ENCODE measurements at regions not wholly inside any gene's neighbourhood (a gene's known extent, or its start where the extent isn't known, plus 50 kb on each side); places are given as distances from the start of the nearest gene placed in this dataset.

- H3K4me3 ChIP-seq (ENCODE audit: low read depth, low read length) = no peak overlapping the region
Observed at GRCh38 chr14:36068777-36069534, 107.6 kb downstream of the PTCSC3 start.

DNA sequence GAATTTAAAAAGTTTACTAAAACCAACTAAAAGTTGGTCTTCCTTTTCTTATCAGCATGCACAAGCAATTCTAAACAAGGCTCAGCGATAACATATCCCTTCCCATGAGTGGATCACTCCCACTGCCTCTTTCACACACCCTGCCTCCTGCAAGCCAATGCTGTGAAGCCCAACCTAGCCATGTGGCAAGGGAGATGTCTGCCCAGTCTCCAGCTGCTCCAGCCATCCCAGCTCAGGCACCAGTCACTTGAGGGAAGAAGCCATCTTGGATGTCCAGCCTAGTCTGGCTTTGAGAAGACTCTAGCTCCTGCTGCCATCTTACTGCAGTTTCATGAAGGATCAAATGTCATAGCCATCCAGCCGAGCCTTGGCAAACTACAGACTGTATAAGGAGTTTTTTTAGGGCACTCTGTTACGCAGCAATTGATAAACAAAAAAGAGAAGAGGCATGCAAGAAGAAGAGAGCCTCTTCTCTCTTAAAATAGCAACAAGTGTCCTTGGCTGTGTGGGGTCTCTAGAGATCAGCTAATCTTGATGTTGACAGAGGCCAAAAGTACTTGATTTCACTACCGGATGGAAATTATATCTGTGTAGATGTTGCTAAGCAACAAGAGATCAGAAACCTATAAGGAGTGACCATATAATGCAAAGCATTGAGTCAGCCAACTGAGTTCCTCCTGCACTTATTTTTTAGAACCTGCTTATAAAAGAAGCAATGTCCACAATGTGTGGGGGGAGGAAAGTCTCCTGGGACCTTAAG, 108.9 kb downstream of the PTCSC3 start:
- H3K4me3 ChIP-seq (ENCODE audit: low read depth, low read length) = no peak overlapping the region
- peak; percentile 42 for DNase-seq (ENCODE audit: low read depth)
- TF ChIP-seq, protein P1, sequence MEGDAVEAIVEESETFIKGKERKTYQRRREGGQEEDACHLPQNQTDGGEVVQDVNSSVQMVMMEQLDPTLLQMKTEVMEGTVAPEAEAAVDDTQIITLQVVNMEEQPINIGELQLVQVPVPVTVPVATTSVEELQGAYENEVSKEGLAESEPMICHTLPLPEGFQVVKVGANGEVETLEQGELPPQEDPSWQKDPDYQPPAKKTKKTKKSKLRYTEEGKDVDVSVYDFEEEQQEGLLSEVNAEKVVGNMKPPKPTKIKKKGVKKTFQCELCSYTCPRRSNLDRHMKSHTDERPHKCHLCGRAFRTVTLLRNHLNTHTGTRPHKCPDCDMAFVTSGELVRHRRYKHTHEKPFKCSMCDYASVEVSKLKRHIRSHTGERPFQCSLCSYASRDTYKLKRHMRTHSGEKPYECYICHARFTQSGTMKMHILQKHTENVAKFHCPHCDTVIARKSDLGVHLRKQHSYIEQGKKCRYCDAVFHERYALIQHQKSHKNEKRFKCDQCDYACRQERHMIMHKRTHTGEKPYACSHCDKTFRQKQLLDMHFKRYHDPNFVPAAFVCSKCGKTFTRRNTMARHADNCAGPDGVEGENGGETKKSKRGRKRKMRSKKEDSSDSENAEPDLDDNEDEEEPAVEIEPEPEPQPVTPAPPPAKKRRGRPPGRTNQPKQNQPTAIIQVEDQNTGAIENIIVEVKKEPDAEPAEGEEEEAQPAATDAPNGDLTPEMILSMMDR (IDR thresholded peaks at IDR 0.05; ENCODE audit: insufficient read depth, low read depth, low read length, missing control alignments) = no peak

More at GRCh38 chr14:36068777-36069534, 107.6 kb downstream of the PTCSC3 start:
- no peak for DNase-seq (ENCODE audit: low read depth)
- TF ChIP-seq, protein P1 (IDR thresholded peaks at IDR 0.05; ENCODE audit: insufficient read depth, low read depth, low read length, missing control alignments) = no peak

DNA sequence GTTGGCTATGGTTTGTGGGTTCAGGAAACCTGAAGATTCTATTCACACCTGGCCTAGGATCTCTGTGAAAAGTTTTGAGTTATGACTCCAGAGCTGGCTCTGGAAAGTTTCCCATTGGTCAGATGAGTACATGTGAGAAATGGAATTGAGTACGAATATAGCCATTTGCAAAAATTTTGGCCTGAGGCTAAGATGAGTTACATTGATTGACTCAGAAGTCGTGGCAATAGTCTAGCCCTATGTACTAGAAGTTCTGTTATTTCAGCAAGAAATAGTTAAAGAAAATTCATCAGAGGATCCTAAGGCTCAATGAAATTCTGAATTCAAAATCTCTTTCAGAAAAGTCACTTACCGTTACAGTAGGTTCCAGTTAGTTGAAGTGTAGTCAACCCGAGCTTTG, 109.9 kb downstream of the PTCSC3 start:
- DNase-seq (ENCODE audit: low read depth) = no peak
- TF ChIP-seq, protein P1 (IDR thresholded peaks at IDR 0.05; ENCODE audit: insufficient read depth, low read depth, low read length, missing control alignments) = no peak
- no peak overlapping the region for H3K4me3 ChIP-seq (ENCODE audit: low read depth, low read length)

- DNase-seq (ENCODE audit: low read depth) = no peak
- H3K4me3 ChIP-seq (ENCODE audit: low read depth, low read length) = no peak overlapping the region
- TF ChIP-seq, protein P1 (IDR thresholded peaks at IDR 0.05; ENCODE audit: insufficient read depth, low read depth, low read length, missing control alignments) = no peak
Observed at GRCh38 chr14:36065831-36066230, 110.7 kb downstream of the PTCSC3 start.

GRCh38 chr14:36059531-36059930, 117.0 kb downstream of the PTCSC3 start:
- DNase-seq (ENCODE audit: low read depth) = no peak
- H3K4me3 ChIP-seq (ENCODE audit: low read depth, low read length) = no peak overlapping the region
- TF ChIP-seq, protein P1 (IDR thresholded peaks at IDR 0.05; ENCODE audit: insufficient read depth, low read depth, low read length, missing control alignments) = no peak

- DNase-seq (ENCODE audit: low read depth) = no peak
- no peak overlapping the region for H3K4me3 ChIP-seq (ENCODE audit: low read depth, low read length)
- TF ChIP-seq, protein P1 (IDR thresholded peaks at IDR 0.05; ENCODE audit: insufficient read depth, low read depth, low read length, missing control alignments) = no peak
Observed at GRCh38 chr14:36057452-36058116, 118.9 kb downstream of the PTCSC3 start.
